Limb (tissue), 2 donors: ENCODE measurements at regions not wholly inside any gene's neighbourhood (a gene's known extent, or its start where the extent isn't known, plus 50 kb on each side); places are given as distances from the start of the nearest gene placed in this dataset.
"Not testable (repeated sequence)": the region's sequence is repeated elsewhere in the genome, so short reads cannot be mapped to it uniquely, and the experiment has no call there.

Source experiments
- DNase-seq, 2 donors: peaks; one replicate each; pipeline ENCODE4 v3.0.0-alpha.2; 2016; ENCODE audit errors: extremely low spot score in 2 of 2

DNA sequence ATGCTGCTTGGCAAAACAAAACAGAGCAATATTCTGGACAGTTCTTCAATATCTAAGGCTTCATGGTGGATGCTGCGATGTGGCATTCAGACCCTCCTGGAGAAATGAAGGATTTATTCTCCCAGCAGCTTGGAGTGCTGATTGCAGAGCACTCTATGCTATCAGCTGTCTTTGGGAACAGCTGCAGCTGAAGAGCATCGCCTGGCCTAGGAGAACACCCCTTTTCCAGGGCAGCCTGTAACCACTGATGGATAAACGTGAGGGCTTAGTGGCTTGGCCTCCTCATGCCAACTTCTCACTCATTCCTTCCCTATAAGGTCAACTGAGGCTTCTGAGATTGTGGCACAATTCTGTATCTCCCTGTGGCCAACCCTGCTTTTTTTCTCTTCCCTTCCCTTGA is 638.1 kb upstream of the CNTNAP2 start:
- no peak for DNase-seq

DNA sequence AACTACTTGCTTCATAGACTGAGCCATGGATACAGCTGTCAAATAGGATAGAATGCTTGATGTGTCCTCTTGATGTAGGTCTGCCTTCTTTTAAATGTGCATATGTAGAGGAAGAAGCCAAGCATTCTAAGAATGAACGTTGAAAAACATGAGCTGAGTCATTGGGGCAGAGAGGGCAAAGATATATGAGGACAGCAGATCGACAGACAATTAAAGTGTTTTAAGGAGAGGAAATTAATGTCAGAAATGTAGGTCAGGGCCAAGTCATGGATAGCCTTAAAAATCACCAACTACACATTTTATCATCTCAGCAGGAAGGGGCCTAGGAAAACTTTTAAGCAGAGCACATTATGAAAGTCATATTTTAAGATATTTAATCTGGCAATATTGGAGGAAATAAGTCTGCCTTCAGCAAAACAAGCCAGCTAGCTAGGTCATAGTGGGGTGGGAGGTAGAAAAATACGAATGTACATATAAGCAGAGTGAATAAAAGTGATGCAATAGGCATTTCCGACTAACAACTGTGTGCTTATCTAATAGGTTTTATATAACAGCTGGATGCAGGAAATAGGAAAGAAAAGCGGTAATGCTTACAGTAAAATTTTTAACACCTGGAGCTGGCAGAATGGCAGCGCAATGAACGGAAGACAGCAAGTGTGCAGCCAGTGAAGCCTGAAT is 638.3 kb upstream of the TPK1 start:
- no peak for DNase-seq

DNA sequence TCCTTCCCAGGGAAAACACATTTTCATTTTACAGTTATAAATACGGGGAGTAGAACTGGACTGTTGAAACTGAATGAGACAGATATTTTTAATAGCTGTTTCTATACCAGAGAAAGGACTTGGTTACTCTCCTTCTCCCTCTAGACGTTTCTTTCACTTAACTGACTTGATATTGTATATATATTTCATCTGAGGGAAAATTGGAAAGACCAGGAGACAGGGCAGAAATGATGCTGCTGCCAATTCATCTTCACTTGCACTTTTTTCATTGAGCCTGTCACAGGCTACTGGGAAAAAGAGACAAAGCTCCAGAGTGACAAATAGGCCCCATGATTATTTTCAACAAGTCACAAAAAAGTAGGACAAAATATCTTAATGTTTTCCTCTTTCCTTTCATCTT is 636.0 kb upstream of the TPK1 start:
- no peak for DNase-seq

DNA sequence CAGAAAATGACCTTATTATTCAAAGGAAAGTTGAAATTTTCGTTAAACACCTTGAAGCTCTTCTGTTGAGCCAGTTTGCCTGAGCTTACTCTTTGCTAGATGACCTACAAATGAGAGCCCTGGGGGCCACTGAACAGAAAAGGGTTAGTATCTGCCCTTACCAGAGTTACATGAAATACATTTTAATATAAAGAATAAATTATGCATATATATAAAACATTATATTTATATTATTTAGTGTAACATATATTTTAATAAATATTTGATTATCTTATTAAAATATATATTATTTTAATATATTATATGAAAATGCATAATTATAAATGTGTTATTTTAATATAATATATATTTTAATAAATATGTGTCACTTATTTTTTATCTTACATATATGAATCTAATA is 628.4 kb upstream of the TPK1 start:
- no peak for DNase-seq

DNA sequence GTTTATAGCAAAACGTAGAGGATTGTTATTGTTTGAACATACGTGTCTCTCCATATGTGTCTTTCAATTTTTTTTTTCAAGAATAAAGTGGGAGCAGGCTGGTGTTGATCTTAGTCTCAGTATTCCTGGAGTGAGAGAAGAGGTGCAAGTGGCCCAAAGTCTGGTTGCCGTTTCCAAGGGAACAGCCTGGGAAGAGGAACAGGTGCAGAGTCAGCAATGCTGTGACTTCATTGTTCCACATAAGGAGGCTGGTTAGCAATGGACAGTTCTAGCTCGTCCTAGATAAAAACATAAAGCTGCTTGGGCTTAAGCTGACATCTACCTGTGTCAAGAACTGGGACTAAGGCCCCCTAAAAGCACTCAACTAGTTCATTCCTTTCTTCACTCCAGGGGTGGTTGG is 626.6 kb upstream of the TPK1 start:
- DNase-seq: no peak

DNA sequence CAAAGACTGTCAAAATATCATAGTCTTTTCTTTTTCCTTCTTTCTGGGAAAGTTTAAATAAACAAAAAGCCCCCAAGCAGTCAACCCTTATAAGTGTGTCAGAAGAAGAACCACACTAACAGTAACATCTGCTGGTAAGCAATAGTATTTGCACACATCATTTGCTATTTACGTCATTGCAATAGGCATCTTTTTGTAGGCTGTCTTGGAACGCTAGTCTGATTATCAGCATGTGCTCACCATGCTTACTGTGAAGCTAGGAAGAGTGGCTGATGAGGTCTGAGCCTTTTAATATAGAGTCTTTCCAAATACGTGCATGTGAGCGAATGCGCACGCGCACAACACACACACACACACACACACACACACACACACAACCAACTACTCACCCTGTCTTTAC is 599.0 kb upstream of the TPK1 start:
- DNase-seq: no peak

DNA sequence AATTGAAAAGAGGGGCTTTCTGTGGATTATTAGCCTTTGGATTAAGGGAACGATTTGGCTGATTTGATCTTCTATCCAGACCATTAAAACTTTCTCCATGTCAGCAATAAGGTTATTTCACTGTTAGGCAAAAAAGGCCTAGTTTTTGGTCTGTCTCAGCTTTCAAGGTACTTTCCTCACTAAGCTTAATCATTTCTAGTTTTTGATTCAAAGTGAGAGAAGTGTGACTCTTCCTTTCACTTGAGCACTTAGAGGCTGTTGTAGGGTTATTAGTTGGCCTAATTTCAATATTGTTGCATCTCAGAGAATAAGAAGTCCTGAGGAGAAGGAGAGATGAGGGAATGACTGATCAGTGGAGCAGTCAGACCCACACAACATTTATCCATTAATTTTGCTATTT is 596.0 kb upstream of the TPK1 start:
- DNase-seq: no peak

DNA sequence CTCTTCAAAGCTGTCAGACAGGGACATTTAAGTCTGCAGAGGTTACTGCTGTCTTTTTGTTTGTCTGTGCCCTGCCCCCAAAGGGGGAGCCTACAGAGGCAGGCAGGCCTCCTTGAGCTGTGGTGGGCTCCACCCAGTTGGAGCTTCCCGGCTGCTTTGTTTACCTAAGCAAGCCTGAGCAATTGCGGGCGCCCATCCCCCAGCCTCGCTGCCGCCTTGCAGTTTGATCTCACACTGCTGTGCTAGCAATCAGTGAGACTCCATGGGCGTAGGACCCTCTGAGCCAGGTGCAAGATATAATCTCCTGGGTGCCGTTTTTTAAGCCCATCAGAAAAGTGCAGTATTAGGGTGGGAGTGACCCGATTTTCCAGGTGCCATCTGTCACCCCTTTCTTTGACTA is 582.6 kb upstream of the TPK1 start:
- DNase-seq: not testable (repeated sequence)

DNA sequence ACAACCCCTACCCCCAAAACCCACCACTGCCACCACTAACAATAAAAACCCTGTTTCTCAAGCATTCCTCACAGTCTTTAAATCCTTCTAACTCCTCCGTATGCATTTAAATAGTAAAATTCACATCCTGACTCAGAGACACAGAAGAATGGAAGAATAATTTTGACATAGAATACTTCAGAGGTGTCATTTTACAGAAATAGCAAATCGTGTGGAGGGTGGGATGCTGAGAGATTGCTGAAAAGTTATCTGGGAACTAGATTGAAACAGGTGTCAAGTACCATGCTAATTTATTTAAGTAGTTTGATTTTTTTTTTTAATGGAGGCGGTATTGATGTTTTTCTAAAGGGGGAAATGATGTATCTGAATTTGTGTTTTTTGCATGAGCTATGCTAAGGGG is 575.2 kb upstream of the TPK1 start:
- no peak for DNase-seq

DNA sequence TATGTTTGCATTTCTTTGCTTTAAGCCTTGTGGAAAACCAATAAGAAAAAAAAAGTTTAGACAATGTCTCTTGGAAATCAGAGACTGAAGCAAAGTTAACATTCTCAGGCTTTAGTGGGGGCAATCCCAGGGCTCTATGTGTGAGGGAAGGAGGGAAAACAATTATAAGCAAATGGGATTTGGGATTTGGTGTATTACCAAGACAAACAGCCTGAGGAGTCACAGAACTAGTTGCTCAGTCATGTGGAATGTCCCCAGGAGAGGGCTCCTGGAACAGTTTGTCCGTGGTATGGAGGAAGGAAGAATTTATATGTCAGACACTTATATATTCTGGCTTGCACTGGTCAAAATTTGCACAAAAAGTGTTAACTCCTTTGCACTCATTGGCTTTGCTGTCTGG is 562.9 kb upstream of the TPK1 start:
- DNase-seq: peak in 1 of 2 donors; percentile 5

DNA sequence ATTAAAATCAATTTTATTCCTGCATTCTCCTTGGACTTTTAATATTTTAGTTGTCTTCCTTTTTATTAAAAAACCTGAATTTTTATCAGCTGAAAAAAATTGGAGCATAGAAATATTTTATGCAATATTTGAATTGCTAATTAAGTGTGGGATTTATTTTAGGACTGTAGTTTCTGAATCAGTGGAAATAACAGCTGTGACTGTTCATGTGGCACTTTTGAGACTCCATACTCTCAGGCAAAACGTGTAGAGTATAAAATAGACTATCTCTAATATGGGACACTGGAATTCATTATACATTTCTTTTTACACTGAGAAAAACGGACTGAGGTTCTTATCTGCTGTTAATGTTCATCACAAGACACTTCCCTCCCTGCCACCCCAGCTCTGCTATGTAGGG is 558.3 kb upstream of the TPK1 start:
- DNase-seq: no peak

DNA sequence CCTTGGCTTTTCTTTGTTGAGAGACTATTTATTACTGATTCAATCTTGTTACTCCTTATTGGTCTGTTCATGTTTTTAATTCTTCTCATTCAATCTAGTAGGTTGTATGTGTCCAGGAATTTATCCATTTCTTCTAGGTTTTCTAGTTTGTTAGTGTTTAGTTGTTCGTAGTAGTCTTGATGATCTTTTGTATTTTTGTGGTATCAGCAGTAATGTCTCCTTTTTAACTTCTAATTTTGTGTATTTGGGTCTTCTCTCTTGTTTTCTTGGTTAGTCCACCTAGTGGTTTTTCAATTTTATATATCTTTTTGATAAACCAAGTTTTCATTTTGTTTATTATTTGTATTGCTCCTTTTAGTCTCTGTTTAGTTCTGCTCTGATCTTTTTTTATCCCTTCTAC is 546.9 kb upstream of the TPK1 start:
- DNase-seq: no peak

DNA sequence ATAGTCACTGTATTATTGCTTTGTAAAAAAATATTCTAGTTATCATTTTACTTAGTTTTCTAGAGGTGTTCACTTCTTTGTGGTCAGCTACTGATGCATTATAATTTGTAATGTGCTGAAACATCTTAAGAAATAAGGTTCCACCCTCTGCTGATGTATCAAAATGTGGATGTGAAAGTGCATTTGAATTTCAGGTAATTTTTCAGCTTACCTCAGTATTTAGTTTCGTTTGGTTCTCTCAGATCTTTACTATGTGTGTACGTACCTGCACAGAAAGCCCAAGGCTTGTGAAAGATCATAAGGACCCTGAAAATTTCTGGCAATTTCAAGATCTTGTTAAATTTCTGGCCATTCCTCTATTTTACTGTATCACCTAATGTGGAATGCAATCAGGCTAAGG is 542.3 kb upstream of the TPK1 start:
- DNase-seq: no peak

DNA sequence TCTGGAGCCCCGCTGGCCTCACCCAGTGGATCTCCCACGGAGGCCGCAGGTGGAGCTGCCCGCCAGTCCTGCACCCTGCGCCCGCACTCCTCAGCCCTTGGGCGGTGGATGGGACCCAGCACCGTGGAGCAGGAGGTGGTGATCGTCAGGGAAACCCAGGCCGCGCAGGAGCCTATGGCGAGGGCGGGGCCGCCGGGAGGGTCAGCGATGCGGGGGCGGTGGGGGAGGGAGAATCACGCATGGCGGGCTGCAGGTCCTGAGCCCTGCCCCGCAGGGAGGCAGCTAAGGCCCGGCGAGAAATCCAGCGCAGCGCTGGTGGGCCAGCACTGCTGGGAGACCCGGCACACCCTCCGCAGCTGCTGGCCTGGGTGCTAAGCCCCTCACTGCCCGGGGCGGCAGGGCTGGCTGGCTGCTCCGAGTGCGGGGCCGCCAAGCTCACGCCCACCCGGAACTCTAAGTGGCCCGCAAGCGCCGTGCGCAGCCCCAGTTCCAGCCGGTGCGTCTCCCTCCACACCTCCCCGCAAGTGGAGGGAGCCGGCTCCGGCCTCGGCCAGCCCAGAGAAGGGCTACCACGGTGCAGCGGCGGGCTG is 524.8 kb upstream of the TPK1 start:
- DNase-seq: no peak

DNA sequence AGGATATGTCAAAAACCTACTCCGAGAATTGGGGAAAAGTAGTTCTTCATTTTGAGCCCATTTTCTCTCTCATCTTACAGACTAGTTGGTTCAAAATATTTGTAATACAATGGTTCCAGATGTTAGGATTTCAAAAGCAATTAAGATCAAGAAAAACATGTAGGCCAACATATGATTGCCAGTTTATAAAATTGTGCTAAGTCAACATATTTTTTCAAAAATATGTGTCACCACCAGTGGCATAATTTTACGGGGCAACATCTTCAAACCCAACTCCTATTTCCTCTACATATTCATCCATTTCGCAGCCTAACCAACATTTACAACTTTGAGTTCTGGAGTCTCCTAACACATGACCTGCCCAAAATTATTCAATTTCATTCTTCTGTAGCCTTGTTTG is 514.5 kb upstream of the TPK1 start:
- DNase-seq: no peak

DNA sequence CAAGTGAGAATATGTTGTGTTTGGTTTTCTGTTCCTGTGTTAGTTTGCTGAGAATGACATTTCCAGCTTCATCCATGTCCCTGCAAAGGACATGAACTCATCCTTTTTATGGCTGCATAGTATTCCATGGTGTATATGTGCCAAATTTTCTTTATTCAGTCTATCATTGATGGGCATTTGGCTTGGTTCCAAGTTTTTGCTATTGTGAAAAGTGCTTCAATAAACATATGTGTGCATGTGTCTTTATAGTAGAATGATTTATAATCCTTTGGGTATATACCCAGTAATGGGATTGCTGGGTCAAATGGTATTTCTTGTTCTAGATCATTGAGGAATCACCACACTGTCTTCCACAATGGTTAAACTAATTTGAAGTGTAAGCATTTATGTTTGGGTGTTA is 513.6 kb upstream of the TPK1 start:
- DNase-seq: not testable (repeated sequence)

DNA sequence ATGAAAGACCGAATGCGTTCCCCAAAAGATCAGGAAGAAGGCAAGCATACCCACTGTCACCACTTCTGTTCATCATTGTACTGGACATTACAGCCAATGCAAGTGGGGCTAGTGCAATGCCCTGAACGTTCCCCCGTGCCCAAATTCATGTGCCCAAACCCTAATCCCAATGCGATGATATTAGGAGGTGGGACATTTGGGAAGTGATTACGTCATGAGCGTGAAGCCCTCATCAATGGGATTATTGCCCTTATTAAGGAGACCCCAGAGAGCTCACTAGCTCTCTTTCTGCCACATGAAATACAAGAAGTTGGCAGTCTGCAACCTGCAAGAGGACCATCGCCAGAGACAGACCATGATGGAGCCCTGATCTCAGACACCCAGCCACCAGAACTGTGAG is 511.4 kb upstream of the TPK1 start:
- no peak for DNase-seq

DNA sequence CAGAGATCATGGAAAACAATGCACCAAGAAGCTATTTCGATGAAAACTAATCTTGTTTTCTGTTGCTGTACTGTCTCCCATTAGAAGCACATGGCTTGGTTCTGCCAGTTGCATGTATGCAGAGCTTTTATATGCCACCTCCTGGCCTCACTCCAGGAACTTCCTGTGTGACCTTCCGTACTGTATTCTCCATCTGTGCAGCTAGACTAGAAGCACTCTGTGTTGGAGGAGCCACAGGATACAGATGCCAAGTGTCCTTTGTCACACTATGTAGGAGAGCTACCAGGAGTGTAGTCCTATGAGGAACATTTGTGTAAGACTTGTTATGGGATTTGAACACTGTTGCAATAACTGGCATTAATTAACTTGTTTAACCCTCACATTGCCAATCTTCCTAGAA is 503.5 kb upstream of the TPK1 start:
- no peak for DNase-seq

DNA sequence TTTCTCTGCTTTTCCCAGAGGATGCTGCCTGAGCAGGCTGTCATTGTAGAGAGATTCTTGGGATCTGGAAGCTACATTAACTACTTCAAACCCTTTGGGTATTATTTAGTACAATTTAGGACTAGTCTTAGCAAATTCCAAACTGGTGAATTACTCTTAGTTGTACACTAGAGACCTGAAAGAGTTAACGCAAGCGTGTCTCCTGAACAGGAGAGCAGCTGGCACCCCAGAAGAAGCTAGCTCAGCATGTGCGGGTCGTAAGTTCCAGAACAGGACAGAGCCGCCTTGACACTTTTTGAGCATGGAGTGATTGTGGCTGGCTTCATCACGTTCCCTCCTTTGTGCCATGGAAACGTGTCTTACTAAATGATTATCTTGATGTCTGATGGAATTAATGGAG is 495.7 kb upstream of the TPK1 start:
- DNase-seq: no peak

DNA sequence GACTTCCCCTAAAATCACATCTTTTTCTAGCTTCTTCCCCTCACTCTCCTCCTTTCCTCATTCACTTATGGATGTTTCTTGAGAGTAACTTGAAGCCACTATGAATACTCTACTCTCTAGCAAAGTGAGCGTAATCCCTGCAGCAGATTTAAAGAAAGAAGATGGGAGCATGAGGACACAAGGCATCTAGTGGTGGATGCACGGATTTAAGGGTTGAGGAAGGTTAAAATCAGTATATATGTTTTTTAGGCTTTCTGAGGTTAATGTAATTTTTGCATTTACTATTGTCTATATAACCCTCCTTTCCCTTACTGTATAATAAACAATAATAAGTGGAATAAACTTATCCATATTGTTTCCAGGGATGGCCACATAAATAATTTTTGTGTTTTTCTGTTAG is 495.2 kb upstream of the TPK1 start:
- DNase-seq: no peak

DNA sequence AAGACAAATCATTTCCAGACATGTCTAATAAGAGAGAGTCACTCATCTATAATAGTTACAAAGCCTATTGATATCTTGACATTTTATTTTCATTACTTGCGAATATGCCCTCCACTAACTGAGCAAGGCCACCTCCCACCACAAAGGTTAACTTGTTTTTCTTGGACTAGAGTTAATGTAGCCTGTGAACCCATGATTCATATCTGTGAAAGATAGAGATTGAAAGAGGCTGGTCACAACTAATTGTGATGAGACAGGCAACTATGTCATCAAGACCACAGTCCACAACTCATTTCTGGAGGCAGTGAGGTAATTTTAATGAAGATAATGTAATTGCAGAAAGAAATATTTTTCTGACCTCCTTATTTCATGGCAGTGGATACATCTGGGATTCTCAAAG is 491.8 kb upstream of the TPK1 start:
- no peak for DNase-seq

DNA sequence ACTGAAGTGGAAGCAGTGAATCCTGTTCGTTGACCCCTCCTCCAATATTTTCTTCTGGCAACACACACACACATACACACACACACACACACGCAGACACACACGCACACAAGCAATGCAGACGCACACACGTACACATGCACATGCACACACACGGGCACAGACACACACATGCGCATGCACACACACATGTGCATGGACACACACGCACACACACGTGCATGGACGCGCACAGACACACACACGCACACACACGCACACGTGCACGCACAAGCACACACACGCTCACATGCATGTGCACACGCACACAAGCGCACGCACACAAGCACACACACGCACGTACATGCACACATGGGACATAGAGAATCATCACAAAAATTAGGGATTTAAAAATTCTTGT is 488.2 kb upstream of the TPK1 start:
- no peak for DNase-seq

DNA sequence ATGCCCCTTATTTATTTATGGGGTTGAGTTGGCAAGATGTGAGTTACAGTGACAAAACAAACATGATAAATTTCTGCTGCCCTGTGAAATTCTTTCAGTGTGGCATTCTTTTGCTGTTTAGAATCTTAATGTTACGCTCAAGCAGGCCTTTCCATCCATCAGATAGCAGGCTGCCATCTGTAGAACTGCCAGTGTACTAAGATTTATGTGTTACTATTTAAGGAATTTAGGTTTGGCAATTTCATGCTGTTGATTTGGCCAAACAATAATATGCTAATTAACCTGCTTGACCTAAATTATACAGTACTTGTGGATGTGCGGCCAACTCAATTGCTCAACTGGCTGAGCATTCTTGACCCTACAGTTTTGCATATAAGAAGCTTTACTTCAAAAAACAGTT is 477.7 kb upstream of the TPK1 start:
- DNase-seq: no peak

DNA sequence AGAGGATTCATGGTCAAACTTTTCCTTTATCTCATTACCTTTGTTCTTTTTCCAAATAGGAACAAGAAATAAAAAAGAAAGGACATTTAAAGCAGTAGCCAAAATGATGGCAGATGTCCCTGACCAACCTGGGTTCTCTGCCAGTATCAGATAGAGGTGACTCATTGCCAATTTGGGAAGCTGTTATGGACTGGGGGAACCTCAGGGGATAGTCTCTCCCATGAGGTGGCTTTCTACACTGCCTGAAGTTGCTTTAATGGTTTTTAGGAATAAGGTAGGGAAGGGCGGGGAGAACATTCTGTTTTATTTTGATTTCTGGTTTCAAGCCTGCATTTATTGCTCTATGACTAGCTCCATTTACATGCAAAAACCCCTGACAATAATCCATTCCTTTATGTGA is 457.9 kb upstream of the TPK1 start:
- no peak for DNase-seq
